ENCODE measurements at regions not wholly inside any gene's neighbourhood (a gene's known extent, or its start where the extent isn't known, plus 50 kb on each side); places are given as distances from the start of the nearest gene placed in this dataset.

DNA sequence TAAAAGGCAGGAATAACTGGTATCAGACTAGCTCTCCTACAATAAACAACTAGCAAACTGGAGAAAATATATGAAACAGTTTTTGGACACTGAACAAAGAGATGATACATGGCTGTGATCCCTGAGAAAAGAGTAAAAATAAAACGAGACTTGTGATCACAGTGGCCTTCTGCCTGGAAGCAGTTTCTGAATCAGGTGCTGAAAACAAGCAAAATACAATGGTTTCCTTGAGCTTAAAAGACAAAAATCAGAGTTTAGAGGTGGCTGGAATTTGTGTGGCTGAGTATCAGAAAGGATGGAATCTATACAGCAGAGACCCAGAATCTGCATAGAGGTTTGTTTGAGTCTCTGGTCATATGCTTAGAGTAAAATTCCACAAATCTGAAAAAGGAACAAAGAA lies 242.5 kb upstream of the SOX9 start:
- no peaks in the 10 kb centered on the region for H3K36me3 ChIP-seq (ENCODE audit: control insufficient read depth, insufficient read depth, low read length)
- DNase-seq (ENCODE audit: extremely low read depth, insufficient read length), result no peak
- no peak overlapping the region for H3K4me3 ChIP-seq (replicated peaks; ENCODE audit: low read depth, low read length)
- H3K27me3 ChIP-seq (replicated peaks; ENCODE audit: control insufficient read depth, insufficient read depth, low read length), result no peaks in the 10 kb centered on the region
- TF ChIP-seq, protein P1, sequence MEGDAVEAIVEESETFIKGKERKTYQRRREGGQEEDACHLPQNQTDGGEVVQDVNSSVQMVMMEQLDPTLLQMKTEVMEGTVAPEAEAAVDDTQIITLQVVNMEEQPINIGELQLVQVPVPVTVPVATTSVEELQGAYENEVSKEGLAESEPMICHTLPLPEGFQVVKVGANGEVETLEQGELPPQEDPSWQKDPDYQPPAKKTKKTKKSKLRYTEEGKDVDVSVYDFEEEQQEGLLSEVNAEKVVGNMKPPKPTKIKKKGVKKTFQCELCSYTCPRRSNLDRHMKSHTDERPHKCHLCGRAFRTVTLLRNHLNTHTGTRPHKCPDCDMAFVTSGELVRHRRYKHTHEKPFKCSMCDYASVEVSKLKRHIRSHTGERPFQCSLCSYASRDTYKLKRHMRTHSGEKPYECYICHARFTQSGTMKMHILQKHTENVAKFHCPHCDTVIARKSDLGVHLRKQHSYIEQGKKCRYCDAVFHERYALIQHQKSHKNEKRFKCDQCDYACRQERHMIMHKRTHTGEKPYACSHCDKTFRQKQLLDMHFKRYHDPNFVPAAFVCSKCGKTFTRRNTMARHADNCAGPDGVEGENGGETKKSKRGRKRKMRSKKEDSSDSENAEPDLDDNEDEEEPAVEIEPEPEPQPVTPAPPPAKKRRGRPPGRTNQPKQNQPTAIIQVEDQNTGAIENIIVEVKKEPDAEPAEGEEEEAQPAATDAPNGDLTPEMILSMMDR (IDR thresholded peaks at IDR 0.05; ENCODE audit: insufficient read depth, low read length, poor library complexity, severe bottlenecking), result no peak

DNA sequence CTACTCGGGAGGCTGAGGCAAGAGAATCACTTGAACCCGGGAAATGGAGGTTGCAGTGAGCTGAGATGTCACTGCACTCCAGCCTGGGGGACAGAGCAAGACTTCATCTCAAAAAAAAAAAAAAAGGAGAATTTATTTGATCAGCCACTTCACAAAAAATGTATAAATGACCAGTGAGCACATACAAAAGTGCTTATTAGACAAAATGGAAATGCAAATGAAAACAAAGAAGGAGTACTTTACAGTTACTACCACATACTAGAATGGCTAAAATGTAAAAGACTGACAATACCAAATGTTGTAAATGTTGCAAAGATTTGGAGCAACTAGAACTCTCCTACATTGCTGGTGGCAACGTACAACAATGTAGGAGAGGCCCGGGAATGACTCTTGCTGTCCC lies 241.8 kb upstream of the SOX9 start:
- H3K36me3 ChIP-seq (ENCODE audit: control insufficient read depth, insufficient read depth, low read length), result no peaks in the 10 kb centered on the region
- H3K27me3 ChIP-seq (replicated peaks; ENCODE audit: control insufficient read depth, insufficient read depth, low read length), result no peaks in the 10 kb centered on the region
- H3K4me3 ChIP-seq (replicated peaks; ENCODE audit: low read depth, low read length), result no peak overlapping the region
- TF ChIP-seq, protein P1 (IDR thresholded peaks at IDR 0.05; ENCODE audit: insufficient read depth, low read length, poor library complexity, severe bottlenecking), result no peak
- no peak for DNase-seq (ENCODE audit: extremely low read depth, insufficient read length)

DNA sequence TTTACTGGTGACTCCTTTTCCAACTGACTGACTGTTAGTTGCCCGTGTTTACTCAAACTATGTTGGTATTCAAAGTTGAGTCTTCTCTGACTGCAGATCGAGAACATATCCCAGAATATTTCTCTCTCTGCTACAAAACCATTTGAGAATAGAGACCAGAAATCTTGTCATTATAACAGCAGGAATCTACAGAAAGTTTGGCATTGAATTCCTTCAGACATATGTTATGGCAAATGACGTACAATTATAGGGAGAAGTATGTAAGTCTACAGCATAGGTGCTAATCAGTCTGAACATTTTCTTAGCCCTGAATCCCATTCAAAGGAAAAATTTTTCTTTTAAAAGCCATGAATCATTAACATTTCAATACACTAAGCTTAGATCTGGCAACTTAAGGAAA lies 239.8 kb upstream of the SOX9 start:
- Histone ChIP-seq H3K4me3 (replicated peaks; ENCODE audit: low read depth, low read length) (no peak overlapping the region), H3K27me3 (replicated peaks; ENCODE audit: control insufficient read depth, insufficient read depth, low read length) (no peaks in the 10 kb centered on the region), H3K36me3 (ENCODE audit: control insufficient read depth, insufficient read depth, low read length) (no peaks in the 10 kb centered on the region)
- TF ChIP-seq, protein P1 (IDR thresholded peaks at IDR 0.05; ENCODE audit: insufficient read depth, low read length, poor library complexity, severe bottlenecking), result no peak
- DNase-seq (ENCODE audit: extremely low read depth, insufficient read length), result no peak

DNA sequence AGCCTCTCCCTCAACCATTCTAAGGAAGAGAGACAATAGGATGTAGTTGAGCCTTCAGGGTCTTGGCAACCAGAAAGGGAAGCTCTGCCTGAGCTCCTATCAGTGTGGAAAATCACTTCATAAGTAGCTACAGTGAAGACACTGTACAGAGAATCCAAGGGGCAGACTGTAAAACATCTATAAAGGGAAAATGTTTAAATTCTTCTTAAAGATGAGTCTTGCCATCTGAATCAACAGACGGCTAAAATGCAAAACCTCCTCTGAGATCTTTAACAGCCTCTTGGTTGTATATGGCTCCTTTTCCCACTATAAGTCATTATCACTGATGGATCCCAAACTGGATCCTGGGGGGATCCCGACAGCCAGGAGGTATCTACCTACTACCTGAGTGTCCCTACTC lies 239.2 kb upstream of the SOX9 start:
- DNase-seq (ENCODE audit: extremely low read depth, insufficient read length), result no peak
- Histone ChIP-seq H3K27me3 (replicated peaks; ENCODE audit: control insufficient read depth, insufficient read depth, low read length) (no peaks in the 10 kb centered on the region), H3K4me3 (replicated peaks; ENCODE audit: low read depth, low read length) (no peak overlapping the region), H3K36me3 (ENCODE audit: control insufficient read depth, insufficient read depth, low read length) (no peaks in the 10 kb centered on the region)
- TF ChIP-seq, protein P1 (IDR thresholded peaks at IDR 0.05; ENCODE audit: insufficient read depth, low read length, poor library complexity, severe bottlenecking), result no peak

DNA sequence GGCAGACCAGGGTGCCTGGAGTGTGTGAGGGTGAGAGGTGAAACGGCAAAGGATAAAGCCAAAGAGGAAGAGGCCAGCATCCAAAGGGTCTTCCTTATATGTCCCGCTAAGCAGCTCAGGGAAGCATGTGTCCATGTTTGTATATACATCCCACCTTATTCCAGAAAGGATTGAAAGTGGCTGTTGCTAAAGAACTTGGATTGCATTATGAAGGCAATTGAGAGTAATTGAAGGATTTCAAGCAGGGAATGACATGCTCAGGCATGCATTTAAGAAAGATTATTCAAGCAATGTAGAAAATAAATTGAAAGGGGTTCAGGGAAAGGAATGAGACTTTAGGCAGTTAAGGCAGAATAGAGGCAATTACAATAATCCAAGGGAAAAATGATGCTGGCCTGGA lies 237.6 kb upstream of the SOX9 start:
- Histone ChIP-seq H3K36me3 (ENCODE audit: control insufficient read depth, insufficient read depth, low read length) (no peaks in the 10 kb centered on the region), H3K27me3 (replicated peaks; ENCODE audit: control insufficient read depth, insufficient read depth, low read length) (no peaks in the 10 kb centered on the region), H3K4me3 (replicated peaks; ENCODE audit: low read depth, low read length) (no peak overlapping the region)
- TF ChIP-seq, protein P1 (IDR thresholded peaks at IDR 0.05; ENCODE audit: insufficient read depth, low read length, poor library complexity, severe bottlenecking), result no peak
- no peak for DNase-seq (ENCODE audit: extremely low read depth, insufficient read length)

DNA sequence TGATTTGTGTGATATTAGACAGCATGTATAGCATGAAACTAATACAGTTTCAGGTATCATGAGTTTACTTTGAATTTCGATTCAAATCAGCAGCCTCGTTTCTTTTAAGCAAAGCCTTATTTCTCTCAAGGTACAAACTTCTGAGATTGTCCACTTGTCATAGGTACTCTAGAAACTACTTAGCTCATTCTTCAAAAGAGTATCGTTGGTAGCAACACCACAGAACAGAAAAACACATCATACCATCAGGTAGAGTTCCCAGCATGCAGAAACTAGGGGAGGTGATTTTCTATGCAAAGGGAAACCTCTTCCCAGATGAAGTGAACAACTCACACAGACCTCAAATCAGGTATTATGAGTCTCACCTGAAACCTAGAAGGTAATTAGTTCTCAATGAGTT lies 237.0 kb upstream of the SOX9 start:
- peak; percentile 20 for DNase-seq (ENCODE audit: extremely low read depth, insufficient read length)
- TF ChIP-seq, protein P1 (IDR thresholded peaks at IDR 0.05; ENCODE audit: insufficient read depth, low read length, poor library complexity, severe bottlenecking), result no peak
- no peaks in the 10 kb centered on the region for H3K27me3 ChIP-seq (replicated peaks; ENCODE audit: control insufficient read depth, insufficient read depth, low read length)
- no peaks in the 10 kb centered on the region for H3K36me3 ChIP-seq (ENCODE audit: control insufficient read depth, insufficient read depth, low read length)
- no peak overlapping the region for H3K4me3 ChIP-seq (replicated peaks; ENCODE audit: low read depth, low read length)

All from GM06990 (cell line).